Neural progenitor cell (in vitro differentiated cells): ENCODE measurements at regions not wholly inside any gene's neighbourhood (a gene's known extent, or its start where the extent isn't known, plus 50 kb on each side); places are given as distances from the start of the nearest gene placed in this dataset.
"Not testable (repeated sequence)": the region's sequence is repeated elsewhere in the genome, so short reads cannot be mapped to it uniquely, and the experiment has no call there.

Experiments
- DNase-seq: peaks from one replicate; pipeline ENCODE4 v3.0.0-alpha.2; 2016; ENCODE audit warnings: low spot score
- H2AFZ ChIP-seq: fragments of 200-600 bp; sonication (generic); replicated peaks from 2 replicates; pipeline ENCODE4 v1.6.1; 2016; ENCODE audit warnings: antibody characterized with exemption
- H3F3A ChIP-seq: fragments of 200-600 bp; sonication (generic); 2 replicates; pipeline ENCODE4 v1.6.1; 2016; ENCODE audit warnings: antibody characterized with exemption, low read depth
- H3K27ac ChIP-seq: fragments of 200-600 bp; sonication (generic); 2 replicates; pipeline ENCODE4 v1.5.1; 2016; ENCODE audit warnings: mild to moderate bottlenecking
- H3K27me3 ChIP-seq: fragments of 200-600 bp; sonication (generic); 2 replicates; pipeline ENCODE4 v1.6.1; 2016; ENCODE audit warnings: mild to moderate bottlenecking, moderate library complexity
- H3K36me3 ChIP-seq: fragments of 200-600 bp; sonication (generic); 2 replicates; pipeline ENCODE4 v1.5.1; 2016
- H3K4me1 ChIP-seq: fragments of 200-600 bp; sonication (generic); 2 replicates; pipeline ENCODE4 v1.6.1; 2016; ENCODE audit warnings: mixed run types
- H3K4me2 ChIP-seq: fragments of 200-600 bp; sonication (generic); 2 replicates; pipeline ENCODE4 v1.6.1; 2016
- H3K4me3 ChIP-seq: fragments of 200-600 bp; sonication (generic); 2 replicates; pipeline ENCODE4 v1.5.1; 2016
- H3K79me2 ChIP-seq: fragments of 200-600 bp; sonication (generic); 2 replicates; pipeline ENCODE4 v1.6.1; 2016; ENCODE audit warnings: low read depth
- H3K9ac ChIP-seq: fragments of 200-600 bp; sonication (generic); 2 replicates; pipeline ENCODE4 v1.6.1; 2016
- H3K9me3 ChIP-seq: fragments of 200-600 bp; sonication (generic); 2 replicates; pipeline ENCODE4 v1.5.1; 2016; ENCODE audit warnings: low read depth
- H4K20me1 ChIP-seq: fragments of 200-600 bp; sonication (generic); 2 replicates; pipeline ENCODE4 v1.6.1; 2016; ENCODE audit warnings: low read depth
- H3K27ac Mint-ChIP-seq: 3 replicates; pipeline ENCODE4 v1.8.0; 2021; ENCODE audit warnings: mixed read lengths
- H3K27me3 Mint-ChIP-seq: 2 replicates; pipeline ENCODE4 v1.8.0; 2022; ENCODE audit warnings: low read depth, mild to moderate bottlenecking, inconsistent platforms, moderate library complexity, mixed read lengths; ENCODE audit not compliant: insufficient read depth
- H3K36me3 Mint-ChIP-seq: 3 replicates; pipeline ENCODE4 v1.8.0; 2021; ENCODE audit warnings: mixed read lengths
- H3K4me1 Mint-ChIP-seq: 3 replicates; pipeline ENCODE4 v1.8.0; 2021; ENCODE audit warnings: mixed read lengths
- H3K4me3 Mint-ChIP-seq: 3 replicates; pipeline ENCODE4 v1.8.0; 2021; ENCODE audit warnings: mild to moderate bottlenecking, moderate library complexity, mixed read lengths
- H3K9me3 Mint-ChIP-seq: 3 replicates; pipeline ENCODE4 v1.8.0; 2020; ENCODE audit warnings: mixed read lengths
- CTCF ChIP-seq: fragments of 200-600 bp; sonication (generic); IDR thresholded peaks from 2 replicates; pipeline ENCODE4 v1.5.1; 2017; ENCODE audit warnings: antibody characterized with exemption, mild to moderate bottlenecking
- EZH2 ChIP-seq: fragments of 200-600 bp; sonication (generic); IDR thresholded peaks from 2 replicates; pipeline ENCODE4 v1.6.1; 2017; ENCODE audit warnings: antibody characterized with exemption, mild to moderate bottlenecking, moderate library complexity
- EZH2phosphoT487 ChIP-seq: fragments of 200-600 bp; sonication (generic); IDR thresholded peaks from 2 replicates; pipeline ENCODE4 v1.6.1; 2017; ENCODE audit warnings: antibody characterized with exemption

GRCh38 chr4:104575278-104575677 lies 80.6 kb upstream of the CXXC4 start:
- Histone ChIP-seq H3K9me3 (no peaks in the 10 kb centered on the region), H4K20me1 (no peaks in the 10 kb centered on the region), H3K9ac (no peak overlapping the region), H2AFZ (peak overlapping the region; percentile 47), H3K4me1 (no peaks in the 10 kb centered on the region), H3K79me2 (no peaks in the 10 kb centered on the region), H3K4me2 (no peak overlapping the region), H3K27ac (no peak overlapping the region), H3F3A (no peaks in the 10 kb centered on the region), H3K4me3 (no peak overlapping the region), H3K36me3 (no peaks in the 10 kb centered on the region), H3K27me3 (no peaks in the 10 kb centered on the region)
- no peaks in the 10 kb centered on the region for H3K36me3 Mint-ChIP-seq
- peaks cover 18% of the 10 kb centered on the region for H3K4me1 Mint-ChIP-seq
- H3K9me3 Mint-ChIP-seq, result no peaks in the 10 kb centered on the region
- no peak for TF ChIP-seq EZH2
- no peak for TF ChIP-seq CTCF
- no peak for TF ChIP-seq EZH2phosphoT487
- no peaks in the 10 kb centered on the region for H3K27me3 Mint-ChIP-seq
- DNase-seq, result no peak
- H3K27ac Mint-ChIP-seq, result no peak overlapping the region
- H3K4me3 Mint-ChIP-seq, result no peak overlapping the region

GRCh38 chr4:104577405-104577804 lies 82.7 kb upstream of the CXXC4 start:
- TF ChIP-seq EZH2, result no peak
- Histone ChIP-seq H3K27me3 (no peaks in the 10 kb centered on the region), H2AFZ (no peak overlapping the region), H3K36me3 (no peaks in the 10 kb centered on the region), H3K4me2 (no peak overlapping the region), H3K4me1 (no peaks in the 10 kb centered on the region), H3K9ac (no peak overlapping the region), H3F3A (no peaks in the 10 kb centered on the region), H4K20me1 (no peaks in the 10 kb centered on the region), H3K9me3 (no peaks in the 10 kb centered on the region), H3K27ac (no peak overlapping the region), H3K4me3 (no peak overlapping the region), H3K79me2 (no peaks in the 10 kb centered on the region)
- Mint-ChIP-seq H3K4me3 (no peak overlapping the region), H3K27me3 (no peaks in the 10 kb centered on the region), H3K9me3 (no peaks in the 10 kb centered on the region), H3K27ac (no peak overlapping the region), H3K4me1 (peaks cover 11% of the 10 kb centered on the region), H3K36me3 (no peaks in the 10 kb centered on the region)
- DNase-seq, result no peak

DNA sequence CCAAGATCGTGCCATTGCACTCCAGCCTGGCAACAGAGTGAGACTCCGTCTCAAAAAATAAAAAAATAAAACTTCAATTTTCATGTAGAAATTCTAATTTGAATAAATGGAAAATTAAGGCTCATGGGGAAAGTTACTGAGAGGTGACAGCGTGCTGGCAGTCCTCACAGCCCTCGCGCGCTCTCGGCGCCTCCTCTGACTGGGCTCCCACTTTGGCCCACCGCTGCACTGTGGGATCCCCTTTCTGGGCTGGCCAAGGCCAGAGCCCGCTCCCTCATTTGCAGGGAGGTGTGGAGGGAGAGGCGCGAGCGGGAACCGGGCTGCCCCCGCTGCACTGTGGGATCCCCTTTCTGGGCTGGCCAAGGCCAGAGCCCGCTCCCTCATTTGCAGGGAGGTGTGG lies 86.8 kb upstream of the CXXC4 start:
- not testable (repeated sequence) for H3K79me2 ChIP-seq, H3K4me1 ChIP-seq, H3K4me1 Mint-ChIP-seq, H2AFZ ChIP-seq, H4K20me1 ChIP-seq, H3K4me3 Mint-ChIP-seq, H3K4me2 ChIP-seq, H3K27ac Mint-ChIP-seq, H3K27me3 Mint-ChIP-seq, H3F3A ChIP-seq, H3K27ac ChIP-seq, H3K36me3 ChIP-seq, H3K36me3 Mint-ChIP-seq, H3K27me3 ChIP-seq, H3K9me3 Mint-ChIP-seq, H3K9ac ChIP-seq, H3K4me3 ChIP-seq, H3K9me3 ChIP-seq, DNase-seq

DNA sequence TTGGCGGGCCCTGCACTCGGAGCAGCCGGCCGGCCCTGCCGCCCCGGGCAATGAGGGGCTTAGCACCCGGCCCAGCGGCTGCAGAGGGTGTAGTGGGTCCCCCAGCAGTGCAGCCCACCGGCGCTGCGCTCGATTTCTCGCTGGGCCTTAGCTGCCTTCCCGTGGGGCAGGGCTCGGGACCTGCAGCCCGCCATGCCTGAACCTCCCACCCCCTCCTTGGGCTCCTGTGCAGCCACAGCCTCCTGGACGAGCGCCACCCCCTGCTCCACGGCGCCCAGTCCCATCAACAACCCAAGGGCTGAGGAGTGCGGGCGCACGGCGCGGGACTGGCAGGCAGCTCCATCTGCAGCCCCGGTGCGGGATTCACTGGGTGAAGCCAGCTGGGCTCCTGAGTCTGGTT lies 87.4 kb upstream of the CXXC4 start:
- H2AFZ ChIP-seq, H3K4me1 ChIP-seq, H3K4me3 Mint-ChIP-seq, DNase-seq, H3K36me3 ChIP-seq, H3K27me3 ChIP-seq, H3K4me3 ChIP-seq, H3K36me3 Mint-ChIP-seq, H3K27ac Mint-ChIP-seq, H4K20me1 ChIP-seq, H3K4me1 Mint-ChIP-seq, H3K9me3 Mint-ChIP-seq, H3F3A ChIP-seq, H3K79me2 ChIP-seq, H3K4me2 ChIP-seq, H3K27ac ChIP-seq, H3K27me3 Mint-ChIP-seq, H3K9ac ChIP-seq, H3K9me3 ChIP-seq: not testable (repeated sequence)

GRCh38 chr4:104589264-104589868 lies 94.7 kb upstream of the CXXC4 start:
- Histone ChIP-seq H3K4me1 (peaks cover 20% of the 10 kb centered on the region), H3K36me3 (no peaks in the 10 kb centered on the region), H3K4me2 (no peak overlapping the region), H3K79me2 (no peaks in the 10 kb centered on the region), H3K27ac (no peak overlapping the region), H2AFZ (no peak overlapping the region), H3K9me3 (no peaks in the 10 kb centered on the region), H3F3A (no peaks in the 10 kb centered on the region), H3K27me3 (no peaks in the 10 kb centered on the region), H3K9ac (no peak overlapping the region), H3K4me3 (no peak overlapping the region), H4K20me1 (no peaks in the 10 kb centered on the region)
- H3K27ac Mint-ChIP-seq, result no peak overlapping the region
- no peak for DNase-seq
- H3K4me3 Mint-ChIP-seq, result no peak overlapping the region
- H3K4me1 Mint-ChIP-seq, result peaks cover 33% of the 10 kb centered on the region
- TF ChIP-seq EZH2phosphoT487 (no peak), CTCF (no peak), EZH2 (no peak)
- no peaks in the 10 kb centered on the region for H3K27me3 Mint-ChIP-seq
- no peaks in the 10 kb centered on the region for H3K36me3 Mint-ChIP-seq
- H3K9me3 Mint-ChIP-seq, result no peaks in the 10 kb centered on the region
